Dermis microvascular lymphatic vessel endothelial cell (primary cell): ENCODE measurements at regions not wholly inside any gene's neighbourhood (a gene's known extent, or its start where the extent isn't known, plus 50 kb on each side); places are given as distances from the start of the nearest gene placed in this dataset.
"Not testable (repeated sequence)": the region's sequence is repeated elsewhere in the genome, so short reads cannot be mapped to it uniquely, and the experiment has no call there.

Source experiments
- DNase-seq, 2 donors: peaks; one replicate each; pipeline versions ENCODE4 v3.0.0 to v3.0.0-alpha.2; 2010; ENCODE audit warnings: low read depth in 2 of 2

- no peak for DNase-seq
These were observed 407.6 kb upstream of the ZNF804A start for GRCh38 chr2:184190725-184191124.

GRCh38 chr2:184192649-184193048 lies 405.7 kb upstream of the ZNF804A start:
- DNase-seq, result no peak

GRCh38 chr2:184197413-184197812 lies 400.9 kb upstream of the ZNF804A start:
- DNase-seq, result no peak

GRCh38 chr2:184198791-184199190 lies 399.5 kb upstream of the ZNF804A start:
- not testable (repeated sequence) for DNase-seq

GRCh38 chr2:184199274-184199673 lies 399.1 kb upstream of the ZNF804A start:
- DNase-seq, result no peak

- DNase-seq, result no peak
These were observed 397.1 kb upstream of the ZNF804A start for GRCh38 chr2:184201246-184201645.

- no peak for DNase-seq
These were observed 394.7 kb upstream of the ZNF804A start for GRCh38 chr2:184203661-184204060.

- DNase-seq, result no peak
These were observed 393.2 kb upstream of the ZNF804A start for GRCh38 chr2:184205048-184205596.

- no peak for DNase-seq
These were observed 392.3 kb upstream of the ZNF804A start for GRCh38 chr2:184206045-184206444.

- DNase-seq, result no peak
These were observed 388.0 kb upstream of the ZNF804A start for GRCh38 chr2:184210329-184210728.

- DNase-seq, result no peak
These were observed 382.6 kb upstream of the ZNF804A start for GRCh38 chr2:184215745-184216144.

GRCh38 chr2:184256611-184257010 lies 341.7 kb upstream of the ZNF804A start:
- DNase-seq, result no peak

- no peak for DNase-seq
These were observed 337.0 kb upstream of the ZNF804A start for GRCh38 chr2:184261331-184261730.

GRCh38 chr2:184261818-184262217 lies 336.5 kb upstream of the ZNF804A start:
- no peak for DNase-seq

- DNase-seq, result no peak
These were observed 329.3 kb upstream of the ZNF804A start for GRCh38 chr2:184268900-184269477.

GRCh38 chr2:184270660-184271059 lies 327.7 kb upstream of the ZNF804A start:
- DNase-seq, result no peak

GRCh38 chr2:184272056-184272455 lies 326.3 kb upstream of the ZNF804A start:
- no peak for DNase-seq

- DNase-seq, result no peak
These were observed 303.5 kb upstream of the ZNF804A start for GRCh38 chr2:184294831-184295230.

GRCh38 chr2:184297085-184297484 lies 301.2 kb upstream of the ZNF804A start:
- DNase-seq, result no peak

GRCh38 chr2:184302506-184302905 lies 295.8 kb upstream of the ZNF804A start:
- no peak for DNase-seq

- no peak for DNase-seq
These were observed 294.3 kb upstream of the ZNF804A start for GRCh38 chr2:184304006-184304405.

- no peak for DNase-seq
These were observed 293.2 kb upstream of the ZNF804A start for GRCh38 chr2:184305105-184305504.

- DNase-seq, result no peak
These were observed 289.6 kb upstream of the ZNF804A start for GRCh38 chr2:184308706-184309105.

GRCh38 chr2:184312970-184313369 lies 285.4 kb upstream of the ZNF804A start:
- no peak for DNase-seq
